Activated CD4-positive, alpha-beta T cell treated with anti-CD3 and anti-CD28 coated beads for 24 hours (primary cell): ENCODE measurements at regions not wholly inside any gene's neighbourhood (a gene's known extent, or its start where the extent isn't known, plus 50 kb on each side); places are given as distances from the start of the nearest gene placed in this dataset.
"Not testable (repeated sequence)": the region's sequence is repeated elsewhere in the genome, so short reads cannot be mapped to it uniquely, and the experiment has no call there.

Experiments used
- DNase-seq, 2 donors: peaks; one replicate each; pipeline ENCODE4 v3.0.0-alpha.2; 2020; ENCODE audit warnings: low read depth in 2 of 2

DNA sequence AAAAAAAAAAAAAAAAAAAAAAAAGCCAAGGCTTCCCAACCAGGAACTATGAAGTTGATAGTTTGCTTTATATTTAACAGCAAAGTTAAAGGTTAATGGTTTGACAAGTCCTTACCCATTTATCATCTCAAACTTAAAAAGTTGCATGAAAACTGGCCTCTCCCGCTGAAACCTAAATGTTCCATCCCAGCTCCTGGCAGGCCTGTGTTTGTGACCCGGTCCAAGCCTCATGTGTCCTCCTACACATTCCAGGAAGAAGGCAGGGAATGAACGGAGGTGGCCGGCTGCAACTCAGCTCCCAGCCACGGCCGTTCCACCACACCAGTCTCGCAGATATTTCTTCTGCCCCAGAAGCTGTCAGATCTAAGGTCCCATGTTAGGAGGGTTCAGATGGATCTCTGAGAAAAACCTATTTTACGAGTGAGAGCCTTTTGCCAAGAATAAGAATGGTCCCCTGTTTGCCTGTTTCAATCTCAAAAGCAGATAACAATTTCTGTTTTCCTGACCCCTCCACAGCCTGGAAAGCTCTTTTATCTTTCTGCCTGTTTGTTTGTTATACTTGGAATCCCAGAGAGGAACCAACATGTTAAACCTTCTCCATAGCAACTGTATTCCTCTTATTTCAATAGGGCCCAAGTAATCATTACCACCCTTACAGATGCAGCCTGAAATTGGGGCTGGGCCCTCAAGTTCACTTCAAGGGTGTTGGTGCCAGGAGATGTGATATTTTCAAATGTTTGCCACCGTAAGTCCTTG, 56.5 kb downstream of the KCTD12 start:
- DNase-seq = no peak

DNA sequence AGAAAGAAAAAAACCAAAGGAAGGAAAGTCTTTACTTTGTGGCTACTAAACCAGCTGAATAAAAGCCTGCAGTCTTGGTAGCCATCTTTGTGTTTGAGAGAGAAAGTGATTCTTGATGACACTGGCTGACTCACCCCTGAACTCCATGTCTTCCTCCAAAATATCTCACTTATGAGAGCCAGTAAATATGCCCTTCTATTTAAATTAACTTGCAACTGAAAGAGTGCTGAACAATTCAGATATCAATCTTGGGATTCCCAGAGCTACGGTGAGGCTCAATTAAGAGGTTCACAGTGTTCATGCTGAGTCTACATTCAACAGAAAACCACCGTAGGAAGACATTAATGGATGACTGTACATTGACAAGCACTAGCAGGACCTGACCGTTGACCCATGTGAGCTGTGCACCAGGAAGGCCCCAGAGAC, 57.9 kb downstream of the KCTD12 start:
- no peak for DNase-seq

DNA sequence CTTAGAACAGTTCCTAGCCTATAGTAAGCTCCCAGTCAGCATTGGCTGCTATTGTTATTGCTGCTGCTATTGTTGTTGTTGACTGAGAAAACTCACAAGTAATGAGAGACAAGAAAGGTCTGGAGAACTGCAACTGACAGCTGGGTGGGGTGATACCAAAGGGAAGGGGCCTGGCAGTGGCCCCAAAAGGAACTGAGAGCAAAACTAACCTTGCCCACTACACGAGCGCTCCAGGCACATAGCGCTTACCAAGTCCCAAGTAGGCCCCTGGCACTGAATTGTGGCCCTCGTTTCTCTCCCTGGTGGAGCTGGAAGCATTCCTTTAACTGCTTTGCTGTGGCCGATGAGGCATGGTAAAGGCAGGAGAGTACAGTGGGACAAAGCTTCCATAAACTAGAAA, 59.7 kb downstream of the KCTD12 start:
- DNase-seq = no peak

DNA sequence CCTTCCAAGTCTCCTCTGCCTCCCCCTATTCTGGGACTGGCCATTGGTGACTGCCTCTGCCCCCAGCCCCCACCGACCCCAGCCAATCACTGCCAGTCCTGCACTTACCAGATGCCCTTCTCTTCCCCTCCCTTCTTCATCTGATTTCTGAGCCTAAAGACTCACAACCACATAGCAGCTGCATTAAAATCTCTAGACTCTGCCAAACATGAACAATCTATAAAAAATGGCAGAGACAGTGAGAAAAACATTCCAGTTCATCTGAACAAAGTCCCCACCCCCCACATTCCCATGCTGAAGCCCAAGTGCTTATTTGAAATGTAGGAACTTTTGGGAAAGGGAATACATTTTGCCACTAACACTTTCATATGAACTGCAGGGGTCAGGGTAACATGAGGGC, 60.8 kb downstream of the KCTD12 start:
- no peak for DNase-seq

DNA sequence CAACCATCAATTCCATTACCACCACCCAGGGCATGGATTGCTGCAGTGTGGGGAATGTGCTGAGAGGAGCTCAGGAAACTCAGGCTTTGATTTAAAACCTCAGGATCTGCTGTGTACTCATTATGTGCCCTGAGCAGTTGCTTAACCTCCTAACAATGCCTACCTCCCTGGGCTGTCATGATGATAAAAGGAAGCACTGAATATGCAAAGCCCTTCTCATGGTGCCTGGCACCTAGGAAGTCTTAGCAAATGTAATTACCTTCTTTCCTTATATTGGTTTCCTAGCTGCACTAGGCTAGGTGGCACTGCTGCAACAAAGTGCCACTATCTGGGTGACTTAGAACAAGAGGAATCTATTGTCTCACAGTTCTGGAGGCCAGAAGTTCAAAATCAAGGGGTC, 62.2 kb downstream of the KCTD12 start:
- DNase-seq = no peak

DNA sequence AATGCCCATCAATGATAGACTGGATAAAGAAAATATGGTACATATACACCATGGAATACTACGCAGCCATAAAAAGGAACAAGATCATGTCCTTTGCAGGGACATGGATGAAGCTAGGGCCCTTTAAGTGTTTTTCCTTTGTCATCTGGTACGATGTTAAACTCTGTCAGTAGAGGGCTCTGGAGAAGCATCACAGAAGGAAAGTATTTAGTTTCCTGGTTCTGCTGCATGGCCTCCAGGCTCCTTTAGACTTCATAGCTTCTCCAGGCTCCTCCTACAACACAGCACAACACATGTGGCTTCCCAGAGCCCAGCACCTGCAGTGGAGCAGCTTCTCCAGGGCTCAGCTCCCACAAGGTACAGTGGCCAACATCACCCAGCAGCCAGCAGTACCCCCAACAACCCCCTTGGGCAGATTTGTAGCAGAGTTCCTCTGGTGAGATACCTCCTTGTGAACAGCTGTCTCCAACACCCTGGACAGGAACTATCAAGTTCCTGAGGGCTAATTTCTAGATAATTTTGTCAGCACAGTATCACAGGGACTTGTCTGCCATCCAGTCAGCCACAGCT, 63.4 kb downstream of the KCTD12 start:
- no peak for DNase-seq

DNA sequence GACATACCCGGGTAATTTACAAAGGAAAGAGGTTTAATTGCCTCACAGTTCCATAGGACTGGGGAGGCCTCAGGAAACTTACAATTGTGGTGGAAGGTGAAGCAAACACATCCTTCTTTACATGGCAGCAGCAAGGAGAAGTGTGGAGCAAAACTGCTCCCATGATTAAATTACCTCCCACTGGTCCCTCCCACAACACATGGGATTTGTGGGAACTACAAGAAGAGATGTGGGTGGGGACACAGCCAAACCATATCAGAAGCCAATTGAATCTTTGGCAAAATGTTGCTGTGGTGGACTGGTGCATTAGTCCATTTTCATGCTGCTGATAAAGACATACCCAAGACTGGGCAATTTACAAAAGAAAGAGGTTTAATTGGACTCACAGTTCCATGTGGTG, 65.0 kb downstream of the KCTD12 start:
- not testable (repeated sequence) for DNase-seq

DNA sequence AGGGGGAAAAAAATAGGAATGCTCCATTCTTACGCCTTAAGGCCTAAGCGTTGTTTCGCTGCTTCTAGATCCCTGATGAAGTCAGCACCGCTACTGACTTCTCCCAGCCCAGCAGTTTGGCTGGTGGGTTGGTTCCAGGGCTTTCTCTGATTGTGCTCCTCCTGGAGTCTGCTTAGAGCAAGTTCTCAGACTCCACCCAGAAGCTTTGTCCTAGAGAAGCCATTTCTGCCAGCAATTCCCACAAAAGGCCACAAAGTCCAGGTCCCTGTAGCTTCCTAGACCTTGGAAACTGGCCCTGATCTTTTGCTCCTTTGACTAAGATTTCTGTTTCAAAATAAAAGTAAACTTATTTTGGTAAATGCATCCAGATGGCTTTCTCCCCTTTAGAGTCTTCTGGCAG, 65.4 kb downstream of the KCTD12 start:
- no peak for DNase-seq

DNA sequence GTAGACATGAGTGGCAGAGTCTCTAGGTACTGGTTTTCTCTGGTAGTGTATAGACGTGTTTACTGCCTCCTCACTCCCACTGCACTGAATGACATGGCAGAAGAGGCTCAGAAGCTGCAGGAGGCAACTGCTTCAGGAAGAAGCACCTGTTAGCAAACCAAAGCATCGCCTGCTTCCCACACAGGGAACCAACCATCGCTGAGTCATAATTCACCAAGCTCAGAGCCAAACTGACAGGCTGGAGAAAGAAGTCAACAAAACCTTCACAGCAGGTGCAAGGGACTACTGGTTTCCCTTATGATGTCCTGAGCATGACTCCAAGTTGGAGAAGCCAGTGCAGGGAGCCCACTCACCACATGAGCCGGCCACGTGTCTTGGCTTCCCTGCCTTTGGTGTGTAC, 69.8 kb downstream of the KCTD12 start:
- DNase-seq = no peak

DNA sequence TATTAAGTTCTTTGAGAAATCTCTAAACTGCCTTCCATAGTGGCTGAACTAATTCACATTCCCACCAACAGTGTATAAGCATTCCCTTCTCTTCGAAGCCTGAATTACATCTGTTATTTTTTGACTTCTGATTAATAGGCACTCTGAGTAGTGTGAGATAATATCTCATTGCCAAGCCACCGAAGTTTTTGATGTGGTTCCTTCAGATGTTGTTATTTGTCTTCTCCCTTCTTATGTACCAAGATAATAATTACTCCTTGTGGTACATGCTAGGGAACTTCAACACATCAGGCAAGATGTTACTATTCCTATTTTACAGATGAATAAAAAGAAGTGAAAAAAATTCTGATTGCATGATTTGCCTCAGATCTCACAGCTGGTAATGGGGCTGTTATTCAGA, 70.9 kb downstream of the KCTD12 start:
- DNase-seq = no peak

DNA sequence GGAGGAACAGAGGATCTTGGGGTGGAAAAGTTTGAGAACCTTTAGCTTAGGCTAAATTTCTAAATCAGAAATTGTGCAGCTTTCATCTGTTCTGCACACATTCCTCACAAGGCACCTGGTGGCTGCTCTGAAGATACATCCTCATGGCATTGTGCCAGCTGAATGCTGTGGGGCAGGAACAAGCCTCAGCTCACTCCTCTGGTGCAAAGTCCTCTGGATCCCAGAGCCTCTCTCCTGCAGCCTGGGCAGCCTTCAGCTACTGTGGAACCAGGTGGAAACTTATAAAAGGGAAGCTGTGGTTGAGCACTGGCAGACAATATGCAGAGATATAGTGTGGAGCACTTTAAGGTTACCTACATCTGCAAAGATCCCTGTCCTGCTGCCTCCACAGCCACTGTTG, 72.3 kb downstream of the KCTD12 start:
- DNase-seq = no peak

DNA sequence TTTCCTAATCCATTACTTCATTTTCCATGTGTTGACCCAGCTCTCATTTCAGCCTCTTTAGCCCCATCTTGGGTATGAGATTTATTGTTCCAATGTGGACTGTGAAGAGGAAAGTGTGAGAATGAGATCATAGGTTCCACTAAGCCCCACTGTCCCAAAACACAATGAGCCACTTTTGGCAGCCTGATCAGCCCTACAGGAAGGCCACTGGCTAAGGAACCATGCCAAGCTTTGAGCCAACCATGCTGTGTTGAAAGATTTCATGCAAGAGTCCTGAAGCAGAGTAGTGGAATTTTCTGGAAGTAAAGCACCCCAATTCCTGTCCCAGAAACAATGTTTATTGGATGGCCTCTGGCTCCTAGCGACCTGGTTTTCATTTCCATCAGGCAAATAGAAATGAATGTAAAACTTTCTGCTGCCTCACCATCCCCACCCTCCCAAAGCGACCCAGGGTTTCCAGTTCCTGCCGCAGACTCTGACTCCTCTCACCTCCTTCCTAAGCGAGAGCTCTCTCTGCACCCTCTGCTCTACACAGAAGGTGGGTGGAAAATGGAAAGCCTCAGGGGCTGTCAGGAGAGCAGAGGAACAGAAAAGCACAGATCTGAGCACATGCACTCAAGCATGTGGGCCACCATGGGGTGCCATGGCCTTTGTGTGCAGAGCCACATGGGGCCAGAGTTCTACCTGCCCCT, 73.1 kb downstream of the KCTD12 start:
- no peak for DNase-seq

DNA sequence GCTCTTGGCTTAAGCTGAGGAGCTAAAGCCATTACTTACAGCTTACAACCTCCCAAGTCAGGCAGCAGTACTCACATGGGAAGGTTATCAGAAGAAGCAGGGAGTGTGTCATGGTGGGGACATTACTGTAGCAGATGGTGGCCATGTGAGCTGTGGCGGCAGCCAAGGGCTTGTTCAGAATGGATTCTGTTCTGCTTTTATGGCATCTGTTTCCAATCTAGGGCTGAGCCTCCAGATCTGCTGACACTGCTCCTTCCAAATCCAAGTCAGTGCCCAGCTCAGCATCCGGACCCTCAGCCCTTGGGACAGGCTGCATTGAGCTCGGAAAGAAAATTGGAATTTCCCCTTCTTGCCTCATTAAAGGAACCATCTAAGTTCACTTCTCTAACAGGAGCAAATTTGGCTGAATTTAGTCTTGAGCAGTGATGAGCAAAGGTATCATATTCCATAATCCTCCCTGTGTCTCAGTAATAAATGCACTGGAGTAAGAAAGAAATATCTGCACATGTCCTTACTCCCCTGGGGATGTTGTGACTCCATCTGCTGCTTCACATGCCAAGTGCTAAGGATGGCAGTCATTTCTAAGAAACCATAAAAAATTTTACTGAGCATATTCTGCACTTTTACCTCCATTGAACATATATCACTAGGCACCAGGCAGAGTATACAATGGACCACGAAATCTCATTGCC, 73.9 kb downstream of the KCTD12 start:
- no peak for DNase-seq

DNA sequence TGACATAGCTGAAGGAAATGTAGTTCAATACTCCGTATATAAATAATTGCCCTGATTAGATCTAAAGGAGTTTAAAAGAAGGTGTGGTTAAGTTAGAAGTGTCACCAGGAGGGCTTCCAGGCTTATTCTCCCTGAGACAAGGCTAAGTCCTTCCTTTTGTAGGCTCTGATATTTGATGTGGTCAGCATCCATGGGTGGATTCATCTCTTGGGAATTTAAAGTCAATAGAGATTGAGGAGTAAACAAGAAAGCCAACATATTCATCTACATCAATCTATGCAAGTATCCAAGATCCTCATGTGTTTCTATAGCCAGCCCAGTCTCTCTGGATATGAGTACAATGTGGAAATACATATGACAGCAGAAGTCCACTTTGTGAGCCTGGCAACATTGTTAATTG, 76.8 kb downstream of the KCTD12 start:
- no peak for DNase-seq

DNA sequence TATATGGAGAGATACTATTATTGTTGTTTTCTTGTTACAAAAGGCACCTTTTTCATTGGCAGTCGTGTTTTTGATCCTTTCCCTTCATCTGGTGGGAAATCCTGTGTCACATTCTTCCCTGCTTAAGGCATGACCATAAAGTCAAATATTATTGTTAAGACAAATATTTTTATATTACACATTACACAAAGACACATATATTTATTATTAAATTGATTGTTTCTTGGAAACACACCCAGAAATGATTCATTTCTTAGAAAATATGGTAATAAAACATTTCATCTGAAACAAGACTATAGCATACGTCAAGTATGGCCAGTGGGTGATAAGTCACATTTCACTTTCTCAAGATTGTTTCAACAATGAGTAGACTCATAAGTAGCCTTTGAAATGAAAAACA, 77.3 kb downstream of the KCTD12 start:
- DNase-seq = no peak

DNA sequence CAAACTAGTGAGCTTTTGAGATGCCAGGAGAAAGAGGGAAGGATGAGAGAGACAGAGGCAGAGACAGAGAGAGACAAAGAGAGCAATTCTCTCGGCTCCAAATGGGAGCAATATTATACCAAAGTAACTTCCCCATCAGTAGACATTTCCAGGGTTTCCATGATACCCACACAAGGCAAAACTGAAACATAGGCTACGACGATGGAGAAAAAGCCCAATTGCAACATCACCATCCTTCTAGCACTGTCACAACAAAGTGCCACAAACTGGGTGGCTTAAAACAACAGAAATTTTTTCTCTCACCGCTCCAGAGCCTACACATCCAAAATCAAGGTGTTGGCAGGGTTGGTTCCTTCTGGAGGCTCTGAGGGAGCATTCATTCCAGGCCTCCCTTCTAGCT, 81.4 kb downstream of the KCTD12 start:
- no peak for DNase-seq

DNA sequence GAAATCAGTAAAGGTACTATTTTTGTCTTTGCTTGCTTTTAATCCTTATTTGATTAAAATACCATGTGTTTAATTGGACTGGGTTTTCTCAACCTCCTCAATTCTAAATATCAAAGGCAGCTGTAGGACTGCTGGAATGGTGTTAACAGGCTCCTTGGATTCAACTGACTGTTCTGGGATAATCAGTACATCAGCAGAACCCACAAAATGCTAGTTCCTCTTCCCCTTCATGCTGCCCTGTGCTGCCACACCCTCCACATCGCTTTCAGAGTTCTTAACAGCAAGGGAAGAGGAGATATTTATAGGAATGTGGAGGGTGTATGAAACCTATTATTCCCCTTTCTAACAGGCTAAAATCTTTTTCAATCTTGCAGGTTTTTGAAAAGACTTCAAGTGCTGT, 82.4 kb downstream of the KCTD12 start:
- no peak for DNase-seq

DNA sequence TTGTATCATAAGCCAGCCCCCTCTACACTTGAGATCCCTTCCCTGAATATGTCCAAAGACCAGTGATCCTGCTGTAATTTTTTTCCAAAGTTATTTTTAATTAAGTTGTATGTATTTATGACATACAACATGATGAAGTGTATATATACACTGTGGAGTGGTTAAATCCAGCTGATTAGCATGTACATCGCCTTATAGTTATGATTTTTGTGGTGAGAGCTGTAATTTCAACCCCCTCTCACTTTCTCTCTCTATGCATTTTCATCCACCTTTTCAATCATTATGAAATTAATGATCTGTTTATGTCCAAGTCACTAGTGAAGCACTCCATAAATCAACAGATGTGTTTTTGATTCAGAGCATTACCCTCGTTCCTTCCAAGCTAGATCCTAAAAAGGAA, 85.3 kb downstream of the KCTD12 start:
- DNase-seq = no peak

DNA sequence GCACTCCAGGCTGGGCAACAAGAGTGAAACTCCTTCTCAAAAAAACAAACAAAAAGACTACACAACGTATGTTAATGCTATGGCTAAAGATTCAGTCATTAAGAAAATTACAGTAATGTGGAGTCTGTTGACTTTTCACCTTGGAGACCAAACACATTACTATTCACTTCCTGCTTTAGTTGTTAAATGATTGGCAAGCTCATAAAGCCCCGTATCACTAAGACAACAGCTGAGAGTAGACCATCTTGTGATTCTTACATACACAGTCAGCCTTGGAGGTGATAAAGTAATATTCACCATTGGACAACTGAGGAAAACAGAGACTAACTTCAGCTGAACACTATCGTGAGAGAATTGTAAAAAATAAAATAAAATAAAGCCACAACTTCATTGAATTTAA, 86.5 kb downstream of the KCTD12 start:
- DNase-seq = no peak

DNA sequence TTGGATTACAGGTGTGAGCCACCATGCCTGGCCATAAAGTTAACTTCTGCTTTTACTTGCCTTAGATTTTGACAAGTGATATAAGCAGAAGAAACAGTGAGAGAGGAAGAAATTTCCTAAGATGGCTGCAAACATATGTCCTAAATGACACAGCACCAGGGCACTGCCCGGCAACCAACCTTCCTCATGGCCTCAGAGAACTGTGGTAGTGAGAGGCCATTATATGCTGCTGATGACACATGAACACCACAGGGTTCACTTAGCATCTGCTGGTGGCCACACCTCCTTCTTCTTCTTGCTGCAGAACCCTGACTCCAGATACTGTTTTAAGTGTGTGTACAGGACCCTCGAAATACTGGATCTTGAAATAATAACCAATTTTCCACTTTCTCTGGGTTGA, 88.2 kb downstream of the KCTD12 start:
- no peak for DNase-seq

DNA sequence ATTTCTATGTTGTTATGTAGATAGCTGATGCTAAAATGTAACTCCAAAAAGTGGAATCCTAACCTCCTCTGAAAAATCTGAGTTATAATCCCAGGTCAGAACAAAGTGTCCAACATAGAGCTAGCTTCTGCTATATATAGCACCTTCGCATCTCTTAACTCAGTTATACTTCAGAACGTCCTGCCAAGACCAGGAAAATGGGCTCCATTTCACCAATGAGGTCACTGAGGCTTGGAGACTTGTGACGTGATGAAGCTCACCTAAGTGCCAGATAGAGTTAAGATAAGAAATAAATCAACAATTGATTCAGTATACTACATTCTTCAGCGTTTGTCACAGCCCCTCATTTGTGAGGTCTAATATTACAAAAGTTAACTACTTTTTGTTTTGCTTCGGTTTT, 88.8 kb downstream of the KCTD12 start:
- DNase-seq = no peak

DNA sequence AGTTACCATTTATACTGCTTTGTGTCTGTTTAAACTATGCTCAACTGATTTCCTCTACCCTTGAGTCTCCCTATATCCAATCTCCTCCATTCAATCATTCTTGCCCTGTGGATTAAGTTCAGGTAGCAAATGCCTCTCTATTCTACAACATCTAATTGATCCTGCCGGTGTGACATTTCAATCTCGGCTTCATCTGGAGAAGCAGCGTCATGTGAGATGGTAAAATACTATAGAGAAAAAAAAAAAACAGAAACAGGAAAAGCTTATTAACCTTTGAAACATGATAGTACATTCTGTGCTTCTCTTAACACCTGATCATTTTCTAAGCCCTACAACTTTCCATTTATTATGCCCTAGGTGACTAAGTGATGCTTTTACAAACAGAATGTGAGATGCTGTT, 89.4 kb downstream of the KCTD12 start:
- DNase-seq = no peak
